GM13976 (cell line): ENCODE measurements at regions not wholly inside any gene's neighbourhood (a gene's known extent, or its start where the extent isn't known, plus 50 kb on each side); places are given as distances from the start of the nearest gene placed in this dataset.

Experiments
- DNase-seq: peaks from one replicate; pipeline ENCODE4 v3.0.0; 2012; ENCODE audit warnings: low spot score
- CTCF ChIP-seq: IDR thresholded peaks from 2 replicates; pipeline ENCODE4 v1.5.1; 2012; ENCODE audit warnings: borderline replicate concordance, mild to moderate bottlenecking; ENCODE audit not compliant: insufficient read depth; ENCODE audit errors: extremely low read depth, missing control alignments, control extremely low read depth
- in situ Hi-C: fragments of 300-500 bp; cut with MboI; formaldehyde crosslinking; loops from one replicate; pipeline ENCODE4 v1.12.0; 2022; ENCODE audit warnings: low sequenced_read_pairs, mixed read lengths, inconsistent platforms; ENCODE audit not compliant: unreplicated experiment

- no peak for TF ChIP-seq CTCF
- in situ Hi-C loops, result no loop called here
- DNase-seq, result no peak
These were observed 135.2 kb upstream of the AFF2 start for GRCh38 chrX:148365233-148365632.

DNA sequence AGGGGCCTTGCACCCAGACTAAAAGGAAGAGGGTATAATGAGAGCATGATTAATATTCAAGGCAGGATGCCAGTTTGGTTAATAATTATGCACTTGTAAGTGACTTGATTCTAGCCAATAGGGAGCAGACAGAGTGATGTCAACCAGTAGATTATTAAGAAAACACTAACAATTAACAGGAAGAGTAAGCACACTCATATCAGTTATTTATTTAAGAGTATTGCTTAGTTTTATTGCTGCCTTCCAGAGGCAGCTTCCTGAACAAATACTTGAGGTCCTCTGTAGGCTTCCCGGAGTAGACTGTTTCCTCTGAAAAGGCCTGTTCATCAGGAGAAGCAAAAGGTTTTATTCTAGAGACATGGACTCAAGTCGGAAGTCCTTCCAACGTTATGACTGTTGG lies 129.1 kb upstream of the AFF2 start:
- no peak for DNase-seq
- in situ Hi-C loops, result no loop called here

GRCh38 chrX:148372925-148373324 lies 127.5 kb upstream of the AFF2 start:
- in situ Hi-C loops, result no loop called here
- DNase-seq, result no peak
- no peak for TF ChIP-seq CTCF

More for the DNA sequence above, 129.1 kb upstream of the AFF2 start:
- no peak for TF ChIP-seq CTCF

GRCh38 chrX:148376342-148376741 lies 124.1 kb upstream of the AFF2 start:
- DNase-seq, result no peak
- in situ Hi-C loops, result no loop called here

DNA sequence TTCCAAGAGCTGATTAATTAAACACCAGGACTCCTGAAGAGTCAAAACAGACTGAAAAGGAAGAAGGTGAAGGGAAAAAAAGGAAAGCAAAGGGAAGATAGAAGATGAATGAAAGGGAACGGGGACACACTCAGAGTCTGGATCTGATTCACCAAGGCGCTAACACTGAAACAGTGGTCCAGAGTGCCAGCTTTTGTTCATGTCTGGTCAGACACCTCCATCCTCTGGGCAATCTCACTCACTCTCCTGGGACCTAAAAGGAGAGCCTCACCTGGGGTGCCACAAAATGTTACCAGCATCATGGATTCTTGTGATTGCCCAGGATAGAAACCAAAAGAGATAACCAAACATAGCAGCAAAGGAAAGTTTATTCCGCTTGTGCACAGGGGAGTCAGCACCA lies 120.3 kb upstream of the AFF2 start:
- in situ Hi-C loops, result no loop called here
- DNase-seq, result no peak
- no peak for TF ChIP-seq CTCF

More at GRCh38 chrX:148376342-148376741, 124.1 kb upstream of the AFF2 start:
- no peak for TF ChIP-seq CTCF

GRCh38 chrX:148380650-148381561 lies 119.5 kb upstream of the AFF2 start:
- peak; percentile 26 for DNase-seq
- in situ Hi-C loops, result no loop called here

More at GRCh38 chrX:148380650-148381561, 119.5 kb upstream of the AFF2 start:
- TF ChIP-seq CTCF, result no peak
